H9 (cell line): ENCODE measurements at regions not wholly inside any gene's neighbourhood (a gene's known extent, or its start where the extent isn't known, plus 50 kb on each side); places are given as distances from the start of the nearest gene placed in this dataset.

Source experiments
- DNase-seq: peaks from one replicate; pipeline ENCODE4 v3.0.0-alpha.2; 2017
- H2AFZ ChIP-seq: one replicate; pipeline ENCODE4 v1.6.1; 2013; ENCODE audit warnings: mild to moderate bottlenecking, low read length, control low read depth, moderate library complexity
- H2AK5ac ChIP-seq: 2 replicates; pipeline ENCODE4 v1.6.1; 2013; ENCODE audit warnings: low read length, control low read depth, mixed read lengths; ENCODE audit not compliant: insufficient read length
- H2BK120ac ChIP-seq: one replicate; pipeline ENCODE4 v1.6.1; 2013; ENCODE audit warnings: low read depth, mild to moderate bottlenecking, low read length, control low read depth, inconsistent platforms; ENCODE audit not compliant: poor library complexity, severe bottlenecking
- H2BK12ac ChIP-seq: 2 replicates; pipeline ENCODE4 v1.6.1; 2013; ENCODE audit warnings: low read length, control low read depth, mixed read lengths, low read depth; ENCODE audit not compliant: insufficient read length
- H2BK15ac ChIP-seq: 2 replicates; pipeline ENCODE4 v1.6.1; 2013; ENCODE audit warnings: low read depth, low read length, control low read depth
- H2BK20ac ChIP-seq: one replicate; pipeline ENCODE4 v1.6.1; 2013; ENCODE audit warnings: low read depth, mild to moderate bottlenecking, low read length, control low read depth, inconsistent platforms; ENCODE audit not compliant: poor library complexity, severe bottlenecking
- H2BK5ac ChIP-seq: 2 replicates; pipeline ENCODE4 v1.6.1; 2013; ENCODE audit warnings: low read length, control low read depth, mixed read lengths; ENCODE audit not compliant: insufficient read length
- H3K14ac ChIP-seq: 2 replicates; pipeline ENCODE4 v1.6.1; 2013; ENCODE audit warnings: low read length, control low read depth; ENCODE audit not compliant: insufficient read depth
- H3K18ac ChIP-seq: 2 replicates; pipeline ENCODE4 v1.6.1; 2013; ENCODE audit warnings: low read depth, mild to moderate bottlenecking, mixed read lengths, low read length, control low read depth; ENCODE audit not compliant: insufficient read length
- H3K23ac ChIP-seq: 2 replicates; pipeline ENCODE4 v1.6.1; 2013; ENCODE audit warnings: low read length, control low read depth, mixed read lengths, low read depth; ENCODE audit not compliant: insufficient read length
- H3K23me2 ChIP-seq: 2 replicates; pipeline ENCODE4 v1.6.1; 2013; ENCODE audit warnings: low read depth, mild to moderate bottlenecking, mixed read lengths, low read length, control low read depth; ENCODE audit not compliant: insufficient read length, poor library complexity, severe bottlenecking
- H3K27ac ChIP-seq: 2 replicates; pipeline ENCODE4 v1.5.1; 2013; ENCODE audit warnings: low read length, control low read depth, mixed read lengths, low read depth; ENCODE audit not compliant: insufficient read length
- H3K27me3 ChIP-seq: 2 replicates; pipeline ENCODE4 v1.6.1; 2013; ENCODE audit warnings: low read length, control low read depth, inconsistent platforms; ENCODE audit not compliant: insufficient read depth
- H3K4ac ChIP-seq: 2 replicates; pipeline ENCODE4 v1.6.1; 2013; ENCODE audit warnings: low read depth, mild to moderate bottlenecking, control low read depth, inconsistent platforms, low read length, moderate library complexity
- H3K4me1 ChIP-seq: 2 replicates; pipeline ENCODE4 v1.6.1; 2013; ENCODE audit warnings: low read length, control low read depth, inconsistent platforms; ENCODE audit not compliant: insufficient read depth
- H3K4me2 ChIP-seq: 2 replicates; pipeline ENCODE4 v1.6.1; 2013; ENCODE audit warnings: low read length, control low read depth, mixed read lengths; ENCODE audit not compliant: insufficient read length, insufficient read depth
- H3K56ac ChIP-seq: 2 replicates; pipeline ENCODE4 v1.6.1; 2013; ENCODE audit warnings: low read depth, mild to moderate bottlenecking, mixed read lengths, low read length, control low read depth; ENCODE audit not compliant: insufficient read length
- H3K79me1 ChIP-seq: 2 replicates; pipeline ENCODE4 v1.6.1; 2013; ENCODE audit warnings: low read depth, mild to moderate bottlenecking, moderate library complexity, low read length, control low read depth, inconsistent platforms; ENCODE audit not compliant: insufficient read depth, poor library complexity, severe bottlenecking
- H3K79me2 ChIP-seq: 2 replicates; pipeline ENCODE4 v1.6.1; 2013; ENCODE audit warnings: low read length, control low read depth, inconsistent platforms; ENCODE audit not compliant: insufficient read depth
- H3K9ac ChIP-seq: 2 replicates; pipeline ENCODE4 v1.6.1; 2013; ENCODE audit warnings: low read length, control low read depth, mixed read lengths; ENCODE audit not compliant: insufficient read length; ENCODE audit errors: extremely low read depth
- H3K9me3 ChIP-seq: one replicate; pipeline ENCODE4 v1.6.1; 2013; ENCODE audit warnings: low read depth, low read length, inconsistent platforms; ENCODE audit not compliant: control insufficient read depth
- H3T11ph ChIP-seq: one replicate; pipeline ENCODE4 v1.6.1; 2013; ENCODE audit warnings: mild to moderate bottlenecking, low read length, control low read depth, inconsistent platforms
- H4K20me1 ChIP-seq: one replicate; pipeline ENCODE4 v1.6.1; 2013; ENCODE audit not compliant: control insufficient read depth, insufficient read length, insufficient read depth
- H4K5ac ChIP-seq: 2 replicates; pipeline ENCODE4 v1.6.1; 2013; ENCODE audit warnings: low read depth, mild to moderate bottlenecking, mixed read lengths, low read length, control low read depth; ENCODE audit not compliant: insufficient read length
- H4K8ac ChIP-seq: replicated peaks from 2 replicates; pipeline ENCODE4 v1.6.1; 2013; ENCODE audit warnings: low read length, control low read depth, mixed read lengths, low read depth; ENCODE audit not compliant: insufficient read length
- H4K91ac ChIP-seq: 2 replicates; pipeline ENCODE4 v1.6.1; 2013; ENCODE audit warnings: low read depth, mild to moderate bottlenecking, moderate library complexity, mixed read lengths, low read length, control low read depth; ENCODE audit not compliant: insufficient read length
- H3K27ac Mint-ChIP-seq, 3 experiments: 2 replicates in 2 of 3; 3 replicates in 1 of 3; pipeline ENCODE4 v1.8.0; 2020 to 2021; ENCODE audit warnings: mixed read lengths in 3 of 3, mild to moderate bottlenecking in 1 of 3, moderate library complexity in 1 of 3
- H3K27me3 Mint-ChIP-seq: 2 replicates; pipeline ENCODE4 v1.8.0; 2021; ENCODE audit warnings: low read depth, mild to moderate bottlenecking, moderate library complexity, mixed read lengths
- H3K36me3 Mint-ChIP-seq, 3 experiments: 2 replicates in 2 of 3; 3 replicates in 1 of 3; pipeline ENCODE4 v1.8.0; 2020 to 2021; ENCODE audit warnings: low read depth in 3 of 3, mixed read lengths in 3 of 3; ENCODE audit not compliant: insufficient read depth in 1 of 3
- H3K4me1 Mint-ChIP-seq, 2 experiments: 2 replicates each; pipeline ENCODE4 v1.8.0; 2020; ENCODE audit warnings: mixed read lengths in 2 of 2
- H3K4me3 Mint-ChIP-seq, 2 experiments: 2 replicates in 1 of 2; 3 replicates in 1 of 2; pipeline ENCODE4 v1.8.0; 2020 to 2021; ENCODE audit warnings: mild to moderate bottlenecking in 2 of 2, mixed read lengths in 2 of 2, moderate library complexity in 1 of 2
- H3K9me3 Mint-ChIP-seq, 2 experiments: 2 replicates in 1 of 2; 3 replicates in 1 of 2; pipeline ENCODE4 v1.8.0; 2020; ENCODE audit warnings: mild to moderate bottlenecking in 2 of 2, mixed read lengths in 2 of 2, moderate library complexity in 1 of 2
- TF ChIP-seq, protein P1 (sequence below): fragments of 200-600 bp; sonication (generic); conservative IDR thresholded peaks from 3 replicates; pipeline ENCODE4 v1.8.0; 2021; ENCODE audit warnings: antibody characterized with exemption, mild to moderate bottlenecking

DNA sequence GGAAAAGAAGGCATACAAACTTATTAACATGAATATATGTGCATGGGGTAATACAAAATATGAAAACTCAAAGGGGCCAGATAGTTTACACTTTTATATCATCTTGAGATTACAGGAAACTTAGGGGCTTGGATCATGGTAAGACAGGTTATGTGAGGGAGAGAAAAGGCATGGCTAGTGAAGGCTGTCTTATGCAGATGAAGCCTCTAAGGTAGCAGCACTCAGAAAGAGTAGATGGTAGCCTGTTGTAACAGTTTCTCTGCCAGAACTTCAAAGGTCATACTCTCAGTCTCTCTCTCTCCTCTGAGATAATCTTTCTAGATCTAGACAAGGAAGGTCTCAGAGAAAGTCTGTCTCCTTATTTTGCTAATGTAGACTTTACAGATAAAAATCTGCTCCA, 57.2 kb upstream of the FGF10 start:
- Histone ChIP-seq H3K9me3 (no peaks in the 10 kb centered on the region), H2BK120ac (no peak overlapping the region), H3K23ac (no peak overlapping the region), H4K20me1 (no peaks in the 10 kb centered on the region), H3K9ac (no peak overlapping the region), H3K4me2 (no peak overlapping the region), H3K14ac (no peak overlapping the region), H3K23me2 (no peaks in the 10 kb centered on the region), H3K27ac (no peak overlapping the region), H3K27me3 (no peaks in the 10 kb centered on the region; the same call in 1 of the 2 replicates), H2AFZ (no peak overlapping the region), H2BK15ac (no peak overlapping the region), H2BK20ac (no peak overlapping the region), H4K91ac (no peak overlapping the region), H3T11ph (no peak overlapping the region), H3K4me1 (no peaks in the 10 kb centered on the region), H4K8ac (no peak overlapping the region), H3K56ac (no peak overlapping the region), H4K5ac (no peak overlapping the region), H2BK5ac (no peak overlapping the region), H3K18ac (no peak overlapping the region), H3K4ac (no peak overlapping the region), H3K79me2 (no peaks in the 10 kb centered on the region), H2BK12ac (no peak overlapping the region), H2AK5ac (no peak overlapping the region), H3K79me1 (no peaks in the 10 kb centered on the region)
- DNase-seq: no peak
- TF ChIP-seq, protein P1, sequence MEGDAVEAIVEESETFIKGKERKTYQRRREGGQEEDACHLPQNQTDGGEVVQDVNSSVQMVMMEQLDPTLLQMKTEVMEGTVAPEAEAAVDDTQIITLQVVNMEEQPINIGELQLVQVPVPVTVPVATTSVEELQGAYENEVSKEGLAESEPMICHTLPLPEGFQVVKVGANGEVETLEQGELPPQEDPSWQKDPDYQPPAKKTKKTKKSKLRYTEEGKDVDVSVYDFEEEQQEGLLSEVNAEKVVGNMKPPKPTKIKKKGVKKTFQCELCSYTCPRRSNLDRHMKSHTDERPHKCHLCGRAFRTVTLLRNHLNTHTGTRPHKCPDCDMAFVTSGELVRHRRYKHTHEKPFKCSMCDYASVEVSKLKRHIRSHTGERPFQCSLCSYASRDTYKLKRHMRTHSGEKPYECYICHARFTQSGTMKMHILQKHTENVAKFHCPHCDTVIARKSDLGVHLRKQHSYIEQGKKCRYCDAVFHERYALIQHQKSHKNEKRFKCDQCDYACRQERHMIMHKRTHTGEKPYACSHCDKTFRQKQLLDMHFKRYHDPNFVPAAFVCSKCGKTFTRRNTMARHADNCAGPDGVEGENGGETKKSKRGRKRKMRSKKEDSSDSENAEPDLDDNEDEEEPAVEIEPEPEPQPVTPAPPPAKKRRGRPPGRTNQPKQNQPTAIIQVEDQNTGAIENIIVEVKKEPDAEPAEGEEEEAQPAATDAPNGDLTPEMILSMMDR: no peak
- no peaks in the 10 kb centered on the region; the same call in 1 of the 2 replicates for H3K27me3 Mint-ChIP-seq
- no peak overlapping the region for H3K27ac Mint-ChIP-seq
- no peaks in the 10 kb centered on the region for H3K9me3 Mint-ChIP-seq
- no peaks in the 10 kb centered on the region for H3K36me3 Mint-ChIP-seq
- peaks cover 13 to 16% of the 10 kb centered on the region in 2 experiments for H3K4me1 Mint-ChIP-seq
- no peak overlapping the region for H3K4me3 Mint-ChIP-seq
